ENCODE measurements at regions not wholly inside any gene's neighbourhood (a gene's known extent, or its start where the extent isn't known, plus 50 kb on each side); places are given as distances from the start of the nearest gene placed in this dataset.
A peak's percentile ranks its signal among the peaks of the same experiment; 100 is the strongest.

GRCh38 chr2:37453027-37453426 is 108.6 kb downstream of the QPCT start:
- peaks cover 10 to 15% (median 13%) of the 10 kb centered on the region in 10 experiments for H3K4me1 ChIP-seq
- no peaks in the 10 kb centered on the region for H4K20me1 ChIP-seq
- H3K27ac ChIP-seq = no peak overlapping the region
- H3K27me3 ChIP-seq = no peaks in the 10 kb centered on the region
- no peak overlapping the region for H3K4me3 ChIP-seq
- no peaks in the 10 kb centered on the region for H3K36me3 ChIP-seq
- H3K9ac ChIP-seq = no peak overlapping the region
- no peak for TF ChIP-seq Cebpa-rat (IDR thresholded peaks at IDR 0.05)
- no peak overlapping the region for H3K4me2 ChIP-seq
- H3K9me3 ChIP-seq (replicated peaks in 1 of 11) = peaks cover 0 to 27% (median 8%) of the 10 kb centered on the region in 11 experiments; a peak in 6 of 22 replicates

GRCh38 chr2:37454851-37455762 is 110.7 kb downstream of the QPCT start:
- no peak overlapping the region for H3K4me3 ChIP-seq
- H3K36me3 ChIP-seq = no peaks in the 10 kb centered on the region
- no peak overlapping the region for H3K27ac ChIP-seq
- TF ChIP-seq Cebpa-rat (IDR thresholded peaks at IDR 0.05) = no peak
- H4K20me1 ChIP-seq = no peaks in the 10 kb centered on the region
- H3K27me3 ChIP-seq = no peaks in the 10 kb centered on the region
- H3K4me2 ChIP-seq = no peak overlapping the region
- H3K4me1 ChIP-seq = peaks cover 18 to 28% (median 21%) of the 10 kb centered on the region in 10 experiments
- no peak overlapping the region for H3K9ac ChIP-seq
- H3K9me3 ChIP-seq (replicated peaks in 1 of 11) = peaks cover 0 to 27% (median 8%) of the 10 kb centered on the region in 11 experiments; a peak in 6 of 22 replicates

DNA sequence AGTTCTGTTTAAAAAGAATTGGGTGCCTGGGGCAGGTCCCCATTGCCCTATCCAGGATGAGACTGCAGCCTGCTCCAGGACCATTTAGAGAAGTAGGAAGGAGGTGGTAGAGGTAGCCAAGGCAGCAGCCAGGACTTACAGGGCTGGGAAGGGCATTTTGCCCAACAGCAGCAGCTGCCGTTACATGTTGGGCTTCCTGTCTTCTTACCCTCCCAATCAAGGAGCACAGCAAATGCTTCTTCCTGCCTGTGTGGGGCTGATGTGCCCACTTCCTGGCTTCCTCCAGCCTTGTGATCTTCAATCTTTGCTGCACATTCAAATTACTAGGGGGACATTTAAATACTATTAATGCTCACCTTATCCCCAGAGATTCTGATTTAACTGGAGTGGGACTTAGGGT is 112.0 kb downstream of the QPCT start:
- Histone ChIP-seq H3K27ac (peak overlapping the region in 8 of 11 experiments; percentile 5 to 56 (median 32); a peak in 14 of 22 replicates), H4K20me1 (no peaks in the 10 kb centered on the region), H3K27me3 (no peaks in the 10 kb centered on the region), H3K4me1 (peaks cover 19 to 34% (median 27%) of the 10 kb centered on the region in 10 experiments), H3K4me2 (peak overlapping the region; percentile 41 to 62 (median 49); a peak in 21 of 22 replicates), H3K9me3 (replicated peaks in 1 of 11) (peaks cover 0 to 27% (median 8%) of the 10 kb centered on the region in 11 experiments; a peak in 6 of 22 replicates), H3K4me3 (0 out of 20 replicates have a peak overlapping the region, but pooled peaks of 1 of the 10 experiments have one; percentile 2), H3K9ac (no peak overlapping the region), H3K36me3 (no peaks in the 10 kb centered on the region)
- TF ChIP-seq Cebpa-rat (IDR thresholded peaks at IDR 0.05) = no peak

DNA sequence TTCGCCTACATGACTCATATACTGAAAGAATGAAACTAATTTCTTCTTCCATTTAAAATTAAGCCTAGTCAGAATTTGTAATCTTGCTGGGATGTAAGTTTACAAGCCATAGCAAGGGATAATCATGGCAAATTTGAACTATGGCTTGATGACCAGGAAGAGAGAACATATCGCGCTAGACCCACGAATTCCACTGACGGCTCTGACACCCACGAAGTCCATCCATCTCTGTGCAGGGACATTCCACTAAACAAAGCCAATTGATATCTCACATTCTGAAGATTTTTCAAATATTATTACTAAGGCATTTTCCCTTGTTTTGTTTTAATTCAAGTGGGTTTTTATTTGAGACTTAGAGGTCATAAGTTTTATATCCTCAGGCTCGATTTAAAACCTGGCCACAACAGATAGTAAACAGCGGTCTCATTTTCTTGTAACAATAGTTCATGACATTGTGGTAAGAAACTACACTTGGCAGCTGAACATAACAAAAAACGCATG is 113.0 kb downstream of the QPCT start:
- Histone ChIP-seq H4K20me1 (no peaks in the 10 kb centered on the region), H3K4me3 (no peak overlapping the region), H3K27me3 (no peaks in the 10 kb centered on the region), H3K36me3 (no peaks in the 10 kb centered on the region), H3K4me2 (peak overlapping the region in 3 of 11 experiments; percentile 41 to 46 (median 45); a peak in 3 of 22 replicates), H3K27ac (peak overlapping the region in 2 of 11 experiments; percentile 17 to 49; a peak in 4 of 22 replicates), H3K9me3 (replicated peaks in 1 of 11) (peaks cover 0 to 25% (median 8%) of the 10 kb centered on the region in 11 experiments; a peak in 6 of 22 replicates), H3K4me1 (peaks cover 19 to 34% (median 27%) of the 10 kb centered on the region in 10 experiments), H3K9ac (no peak overlapping the region)
- TF ChIP-seq Cebpa-rat (IDR thresholded peaks at IDR 0.05) = no peak

GRCh38 chr2:37458133-37458532 is 113.7 kb downstream of the QPCT start:
- Histone ChIP-seq H4K20me1 (no peaks in the 10 kb centered on the region), H3K4me3 (no peak overlapping the region), H3K9me3 (replicated peaks in 1 of 11) (peaks cover 0 to 18% (median 8%) of the 10 kb centered on the region in 11 experiments; a peak in 4 of 22 replicates), H3K36me3 (no peaks in the 10 kb centered on the region), H3K4me1 (peaks cover 19 to 34% (median 27%) of the 10 kb centered on the region in 10 experiments), H3K27ac (no peak overlapping the region), H3K27me3 (no peaks in the 10 kb centered on the region), H3K9ac (no peak overlapping the region), H3K4me2 (no peak overlapping the region)
- TF ChIP-seq Cebpa-rat (IDR thresholded peaks at IDR 0.05) = no peak

DNA sequence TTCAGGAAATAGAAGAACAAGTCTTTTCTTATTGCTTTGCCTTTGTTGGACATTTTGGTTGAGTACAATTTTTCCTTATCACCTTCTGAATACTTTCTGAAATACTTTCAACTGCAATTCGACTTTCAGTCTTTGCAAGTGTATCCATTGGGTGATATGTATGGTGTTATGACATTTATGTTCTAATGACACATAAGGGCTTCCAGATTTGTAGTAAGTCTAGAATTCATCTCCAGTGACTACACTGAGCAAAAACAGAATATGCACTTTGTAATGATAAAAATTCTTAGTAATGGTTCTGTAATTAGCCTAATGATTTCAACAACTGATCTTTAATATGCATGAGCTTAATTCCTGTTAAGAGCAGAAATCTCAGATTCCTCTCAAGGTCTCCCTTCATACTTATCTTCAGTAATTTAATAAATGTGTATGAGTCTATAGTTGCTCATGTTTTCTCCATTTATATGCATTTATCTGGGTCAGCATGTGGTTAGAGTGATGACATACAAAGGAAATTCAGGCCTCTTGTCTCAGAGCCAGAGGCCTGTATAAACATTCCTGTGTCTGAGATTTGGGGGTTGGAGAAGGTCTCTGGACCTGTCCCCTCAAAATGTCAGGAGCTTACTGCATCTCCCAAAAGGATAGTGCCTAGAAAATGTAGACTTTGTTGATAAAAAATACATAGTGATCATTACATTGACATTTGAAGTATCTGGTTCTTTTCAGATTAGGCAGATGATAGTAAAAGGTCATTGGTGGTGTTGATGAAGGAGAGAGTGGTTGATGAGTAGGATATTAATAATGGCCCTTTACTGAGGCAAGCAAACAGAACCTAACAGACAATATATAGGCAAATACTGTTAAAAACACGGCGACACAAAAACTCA is 114.9 kb downstream of the QPCT start:
- H4K20me1 ChIP-seq = no peaks in the 10 kb centered on the region
- H3K36me3 ChIP-seq = no peaks in the 10 kb centered on the region
- no peaks in the 10 kb centered on the region for H3K27me3 ChIP-seq
- no peak overlapping the region for H3K4me3 ChIP-seq
- H3K4me1 ChIP-seq = peaks cover 19 to 34% (median 27%) of the 10 kb centered on the region in 10 experiments
- H3K4me2 ChIP-seq = peak overlapping the region in 10 of 11 experiments; percentile 0 to 29 (median 16); a peak in 14 of 22 replicates
- H3K9ac ChIP-seq = no peak overlapping the region
- peak overlapping the region in 4 of 11 experiments; percentile 8 to 34 (median 20); a peak in 3 of 22 replicates for H3K27ac ChIP-seq
- peaks cover 0 to 17% (median 8%) of the 10 kb centered on the region in 11 experiments; a peak in 4 of 22 replicates for H3K9me3 ChIP-seq (replicated peaks in 1 of 11)
- TF ChIP-seq Cebpa-rat (IDR thresholded peaks at IDR 0.05) = no peak

GRCh38 chr2:37460896-37461229 is 116.4 kb downstream of the QPCT start:
- Histone ChIP-seq H3K4me3 (no peak overlapping the region), H3K27ac (0 out of 22 replicates have a peak overlapping the region, but pooled peaks of 1 of the 11 experiments have one; percentile 8), H4K20me1 (no peaks in the 10 kb centered on the region), H3K36me3 (no peaks in the 10 kb centered on the region), H3K9me3 (replicated peaks in 1 of 11) (peaks cover 0 to 14% (median 8%) of the 10 kb centered on the region in 11 experiments; a peak in 4 of 22 replicates), H3K27me3 (no peaks in the 10 kb centered on the region), H3K4me2 (peak overlapping the region in 4 of 11 experiments; percentile 15 to 29 (median 23); a peak in 4 of 22 replicates), H3K4me1 (peaks cover 19 to 34% (median 27%) of the 10 kb centered on the region in 10 experiments), H3K9ac (no peak overlapping the region)
- no peak for TF ChIP-seq Cebpa-rat (IDR thresholded peaks at IDR 0.05)

GRCh38 chr2:37464067-37464466 is 119.6 kb downstream of the QPCT start:
- Histone ChIP-seq H3K36me3 (no peaks in the 10 kb centered on the region), H3K27ac (no peak overlapping the region), H3K4me3 (no peak overlapping the region), H3K4me1 (peaks cover 5 to 18% (median 15%) of the 10 kb centered on the region in 10 experiments; a peak in 16 of 20 replicates), H4K20me1 (no peaks in the 10 kb centered on the region), H3K27me3 (no peaks in the 10 kb centered on the region), H3K4me2 (no peak overlapping the region), H3K9me3 (replicated peaks in 1 of 11) (0 out of 22 replicates have a peak, but pooled peaks cover 0 to 3% (median 0%) of the 10 kb centered on the region in 11 experiments), H3K9ac (no peak overlapping the region)
- no peak for TF ChIP-seq Cebpa-rat (IDR thresholded peaks at IDR 0.05)
